H1 (cell line): ENCODE measurements at regions not wholly inside any gene's neighbourhood (a gene's known extent, or its start where the extent isn't known, plus 50 kb on each side); places are given as distances from the start of the nearest gene placed in this dataset.

Experiments
- CHD2 ChIP-seq: IDR thresholded peaks from 2 replicates; pipeline ENCODE4 v1.6.1; 2012; ENCODE audit warnings: low read length, improper control_type of control experiment
- YY1 ChIP-seq: IDR thresholded peaks from 2 replicates; pipeline ENCODE4 v1.6.1; 2011; ENCODE audit warnings: low read depth, mild to moderate bottlenecking, low read length
- TF ChIP-seq, protein P1 (sequence below): fragments of 300-600 bp; sonication (generic); IDR thresholded peaks from 2 replicates; pipeline ENCODE4 v1.7.1; 2012; ENCODE audit warnings: low read length, moderate library complexity, mild to moderate bottlenecking, inconsistent platforms; ENCODE audit not compliant: insufficient replicate concordance
- TF ChIP-seq, protein P2 (sequence below), 3 experiments: IDR thresholded peaks; 1 replicate in 2 of 3; 2 replicates in 1 of 3; pipeline versions ENCODE4 v1.5.1 to v1.6.1; 2011; ENCODE audit warnings: low read length in 3 of 3, mild to moderate bottlenecking in 3 of 3, inconsistent platforms in 2 of 3, low read depth in 1 of 3, moderate library complexity in 1 of 3; ENCODE audit not compliant: insufficient read depth in 1 of 3; ENCODE audit errors: control extremely low read depth in 1 of 3

DNA sequence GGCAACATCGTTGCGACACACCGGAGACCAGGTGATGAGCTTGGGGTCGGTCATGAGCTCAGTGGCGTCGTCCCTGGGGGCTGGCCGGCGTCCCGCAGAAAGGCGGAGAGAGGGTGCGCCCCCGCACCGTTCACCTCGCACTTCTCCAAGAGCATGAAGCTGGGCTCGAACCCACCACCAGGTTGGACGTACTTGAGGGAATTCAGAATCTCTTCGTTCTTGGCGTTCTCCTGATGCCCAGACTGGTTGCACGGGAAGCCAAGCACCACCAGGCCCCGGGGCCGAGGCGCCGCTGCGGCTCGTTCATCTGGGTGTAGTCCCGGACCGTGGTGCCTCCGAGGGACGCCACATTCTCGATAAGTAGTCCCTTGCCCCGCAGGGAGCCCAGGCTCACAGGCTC, 176.6 kb upstream of the ADAMTS5 start (continued):
- TF ChIP-seq, protein P1, sequence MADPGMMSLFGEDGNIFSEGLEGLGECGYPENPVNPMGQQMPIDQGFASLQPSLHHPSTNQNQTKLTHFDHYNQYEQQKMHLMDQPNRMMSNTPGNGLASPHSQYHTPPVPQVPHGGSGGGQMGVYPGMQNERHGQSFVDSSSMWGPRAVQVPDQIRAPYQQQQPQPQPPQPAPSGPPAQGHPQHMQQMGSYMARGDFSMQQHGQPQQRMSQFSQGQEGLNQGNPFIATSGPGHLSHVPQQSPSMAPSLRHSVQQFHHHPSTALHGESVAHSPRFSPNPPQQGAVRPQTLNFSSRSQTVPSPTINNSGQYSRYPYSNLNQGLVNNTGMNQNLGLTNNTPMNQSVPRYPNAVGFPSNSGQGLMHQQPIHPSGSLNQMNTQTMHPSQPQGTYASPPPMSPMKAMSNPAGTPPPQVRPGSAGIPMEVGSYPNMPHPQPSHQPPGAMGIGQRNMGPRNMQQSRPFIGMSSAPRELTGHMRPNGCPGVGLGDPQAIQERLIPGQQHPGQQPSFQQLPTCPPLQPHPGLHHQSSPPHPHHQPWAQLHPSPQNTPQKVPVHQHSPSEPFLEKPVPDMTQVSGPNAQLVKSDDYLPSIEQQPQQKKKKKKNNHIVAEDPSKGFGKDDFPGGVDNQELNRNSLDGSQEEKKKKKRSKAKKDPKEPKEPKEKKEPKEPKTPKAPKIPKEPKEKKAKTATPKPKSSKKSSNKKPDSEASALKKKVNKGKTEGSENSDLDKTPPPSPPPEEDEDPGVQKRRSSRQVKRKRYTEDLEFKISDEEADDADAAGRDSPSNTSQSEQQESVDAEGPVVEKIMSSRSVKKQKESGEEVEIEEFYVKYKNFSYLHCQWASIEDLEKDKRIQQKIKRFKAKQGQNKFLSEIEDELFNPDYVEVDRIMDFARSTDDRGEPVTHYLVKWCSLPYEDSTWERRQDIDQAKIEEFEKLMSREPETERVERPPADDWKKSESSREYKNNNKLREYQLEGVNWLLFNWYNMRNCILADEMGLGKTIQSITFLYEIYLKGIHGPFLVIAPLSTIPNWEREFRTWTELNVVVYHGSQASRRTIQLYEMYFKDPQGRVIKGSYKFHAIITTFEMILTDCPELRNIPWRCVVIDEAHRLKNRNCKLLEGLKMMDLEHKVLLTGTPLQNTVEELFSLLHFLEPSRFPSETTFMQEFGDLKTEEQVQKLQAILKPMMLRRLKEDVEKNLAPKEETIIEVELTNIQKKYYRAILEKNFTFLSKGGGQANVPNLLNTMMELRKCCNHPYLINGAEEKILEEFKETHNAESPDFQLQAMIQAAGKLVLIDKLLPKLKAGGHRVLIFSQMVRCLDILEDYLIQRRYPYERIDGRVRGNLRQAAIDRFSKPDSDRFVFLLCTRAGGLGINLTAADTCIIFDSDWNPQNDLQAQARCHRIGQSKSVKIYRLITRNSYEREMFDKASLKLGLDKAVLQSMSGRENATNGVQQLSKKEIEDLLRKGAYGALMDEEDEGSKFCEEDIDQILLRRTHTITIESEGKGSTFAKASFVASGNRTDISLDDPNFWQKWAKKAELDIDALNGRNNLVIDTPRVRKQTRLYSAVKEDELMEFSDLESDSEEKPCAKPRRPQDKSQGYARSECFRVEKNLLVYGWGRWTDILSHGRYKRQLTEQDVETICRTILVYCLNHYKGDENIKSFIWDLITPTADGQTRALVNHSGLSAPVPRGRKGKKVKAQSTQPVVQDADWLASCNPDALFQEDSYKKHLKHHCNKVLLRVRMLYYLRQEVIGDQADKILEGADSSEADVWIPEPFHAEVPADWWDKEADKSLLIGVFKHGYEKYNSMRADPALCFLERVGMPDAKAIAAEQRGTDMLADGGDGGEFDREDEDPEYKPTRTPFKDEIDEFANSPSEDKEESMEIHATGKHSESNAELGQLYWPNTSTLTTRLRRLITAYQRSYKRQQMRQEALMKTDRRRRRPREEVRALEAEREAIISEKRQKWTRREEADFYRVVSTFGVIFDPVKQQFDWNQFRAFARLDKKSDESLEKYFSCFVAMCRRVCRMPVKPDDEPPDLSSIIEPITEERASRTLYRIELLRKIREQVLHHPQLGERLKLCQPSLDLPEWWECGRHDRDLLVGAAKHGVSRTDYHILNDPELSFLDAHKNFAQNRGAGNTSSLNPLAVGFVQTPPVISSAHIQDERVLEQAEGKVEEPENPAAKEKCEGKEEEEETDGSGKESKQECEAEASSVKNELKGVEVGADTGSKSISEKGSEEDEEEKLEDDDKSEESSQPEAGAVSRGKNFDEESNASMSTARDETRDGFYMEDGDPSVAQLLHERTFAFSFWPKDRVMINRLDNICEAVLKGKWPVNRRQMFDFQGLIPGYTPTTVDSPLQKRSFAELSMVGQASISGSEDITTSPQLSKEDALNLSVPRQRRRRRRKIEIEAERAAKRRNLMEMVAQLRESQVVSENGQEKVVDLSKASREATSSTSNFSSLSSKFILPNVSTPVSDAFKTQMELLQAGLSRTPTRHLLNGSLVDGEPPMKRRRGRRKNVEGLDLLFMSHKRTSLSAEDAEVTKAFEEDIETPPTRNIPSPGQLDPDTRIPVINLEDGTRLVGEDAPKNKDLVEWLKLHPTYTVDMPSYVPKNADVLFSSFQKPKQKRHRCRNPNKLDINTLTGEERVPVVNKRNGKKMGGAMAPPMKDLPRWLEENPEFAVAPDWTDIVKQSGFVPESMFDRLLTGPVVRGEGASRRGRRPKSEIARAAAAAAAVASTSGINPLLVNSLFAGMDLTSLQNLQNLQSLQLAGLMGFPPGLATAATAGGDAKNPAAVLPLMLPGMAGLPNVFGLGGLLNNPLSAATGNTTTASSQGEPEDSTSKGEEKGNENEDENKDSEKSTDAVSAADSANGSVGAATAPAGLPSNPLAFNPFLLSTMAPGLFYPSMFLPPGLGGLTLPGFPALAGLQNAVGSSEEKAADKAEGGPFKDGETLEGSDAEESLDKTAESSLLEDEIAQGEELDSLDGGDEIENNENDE, result no peak
- TF ChIP-seq, protein P2, sequence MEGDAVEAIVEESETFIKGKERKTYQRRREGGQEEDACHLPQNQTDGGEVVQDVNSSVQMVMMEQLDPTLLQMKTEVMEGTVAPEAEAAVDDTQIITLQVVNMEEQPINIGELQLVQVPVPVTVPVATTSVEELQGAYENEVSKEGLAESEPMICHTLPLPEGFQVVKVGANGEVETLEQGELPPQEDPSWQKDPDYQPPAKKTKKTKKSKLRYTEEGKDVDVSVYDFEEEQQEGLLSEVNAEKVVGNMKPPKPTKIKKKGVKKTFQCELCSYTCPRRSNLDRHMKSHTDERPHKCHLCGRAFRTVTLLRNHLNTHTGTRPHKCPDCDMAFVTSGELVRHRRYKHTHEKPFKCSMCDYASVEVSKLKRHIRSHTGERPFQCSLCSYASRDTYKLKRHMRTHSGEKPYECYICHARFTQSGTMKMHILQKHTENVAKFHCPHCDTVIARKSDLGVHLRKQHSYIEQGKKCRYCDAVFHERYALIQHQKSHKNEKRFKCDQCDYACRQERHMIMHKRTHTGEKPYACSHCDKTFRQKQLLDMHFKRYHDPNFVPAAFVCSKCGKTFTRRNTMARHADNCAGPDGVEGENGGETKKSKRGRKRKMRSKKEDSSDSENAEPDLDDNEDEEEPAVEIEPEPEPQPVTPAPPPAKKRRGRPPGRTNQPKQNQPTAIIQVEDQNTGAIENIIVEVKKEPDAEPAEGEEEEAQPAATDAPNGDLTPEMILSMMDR (IDR thresholded peaks at IDR 0.05; ENCODE audit: control extremely low read depth in 1 of 3, insufficient read depth in 1 of 3, low read depth in 1 of 3, low read length in 3 of 3), result no peak
- TF ChIP-seq CHD2 (no peak), YY1 (no peak)
